ENCODE measurements at regions not wholly inside any gene's neighbourhood (a gene's known extent, or its start where the extent isn't known, plus 50 kb on each side); places are given as distances from the start of the nearest gene placed in this dataset.
"Not testable (repeated sequence)": the region's sequence is repeated elsewhere in the genome, so short reads cannot be mapped to it uniquely, and the experiment has no call there.

DNA sequence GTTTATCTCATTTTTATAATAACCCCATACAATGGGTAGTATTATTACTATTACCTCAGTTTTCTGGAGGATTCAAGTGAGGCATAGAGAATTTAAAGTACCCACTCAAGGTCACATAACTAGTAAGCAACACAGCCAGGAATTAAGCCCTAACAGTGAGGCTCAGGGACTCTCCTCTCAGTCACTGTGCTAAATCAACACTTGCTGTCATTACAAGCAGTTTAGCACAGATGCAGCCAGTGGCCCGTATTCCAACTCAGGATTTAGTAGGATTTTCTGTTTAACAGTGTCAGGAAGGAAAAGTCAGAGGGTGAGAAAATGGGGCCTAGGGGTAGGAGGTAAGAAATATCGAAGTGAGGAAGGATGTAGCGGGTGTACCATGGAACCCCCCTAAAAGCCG lies 536.9 kb downstream of the TMEM114 start:
- POLR2A ChIA-PET: no interaction called here
- DNase-seq (ENCODE audit: extremely low spot score): no peak
- no peak for TF ChIP-seq CTCF (IDR thresholded peaks at IDR 0.05; ENCODE audit: control extremely low read depth, extremely low read depth, low read depth, missing control alignments)
- CTCF ChIA-PET: no interaction called here

- no peak for TF ChIP-seq CTCF (IDR thresholded peaks at IDR 0.05; ENCODE audit: control extremely low read depth, extremely low read depth, low read depth, missing control alignments)
- ChIA-PET POLR2A (no interaction called here), CTCF (no interaction called here)
- no peak for DNase-seq (ENCODE audit: extremely low spot score)
Measured at GRCh38 chr16:8048433-8048832, 541.9 kb downstream of the TMEM114 start.

- DNase-seq (ENCODE audit: extremely low spot score): no peak
- POLR2A ChIA-PET: no interaction called here
- no peak for TF ChIP-seq CTCF (IDR thresholded peaks at IDR 0.05; ENCODE audit: control extremely low read depth, extremely low read depth, low read depth, missing control alignments)
- CTCF ChIA-PET: no interaction called here
Measured at GRCh38 chr16:8047736-8048135, 542.6 kb downstream of the TMEM114 start.

- TF ChIP-seq CTCF (IDR thresholded peaks at IDR 0.05; ENCODE audit: control extremely low read depth, extremely low read depth, low read depth, missing control alignments): no peak
- CTCF ChIA-PET: no interaction called here
- no peak for DNase-seq (ENCODE audit: extremely low spot score)
- POLR2A ChIA-PET: no interaction called here
Measured at GRCh38 chr16:8044796-8045195, 545.5 kb downstream of the TMEM114 start.

DNA sequence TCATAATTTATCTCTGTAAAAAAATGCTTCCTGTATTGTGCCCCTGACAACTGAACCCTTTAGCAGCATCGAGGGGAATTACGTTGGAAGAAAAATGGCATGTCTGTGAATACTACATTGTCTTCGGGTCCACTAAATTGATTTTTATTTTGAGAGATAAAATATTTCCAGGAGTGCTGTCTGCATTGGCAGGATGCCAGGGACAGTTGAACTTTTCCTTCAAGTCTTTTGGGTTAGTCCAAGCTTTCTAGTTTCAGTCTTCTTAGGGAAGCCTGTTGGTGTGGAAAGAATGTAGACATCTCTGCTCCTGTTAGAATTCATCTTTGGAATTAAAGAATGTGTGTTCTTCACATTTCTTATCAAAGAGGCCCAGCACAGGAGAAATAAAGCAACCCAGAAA lies 557.9 kb downstream of the TMEM114 start:
- no peak for TF ChIP-seq CTCF (IDR thresholded peaks at IDR 0.05; ENCODE audit: control extremely low read depth, extremely low read depth, low read depth, missing control alignments)
- POLR2A ChIA-PET: no interaction called here
- CTCF ChIA-PET: no interaction called here
- no peak for DNase-seq (ENCODE audit: extremely low spot score)

- CTCF ChIA-PET; DNase-seq (ENCODE audit: extremely low spot score); POLR2A ChIA-PET: not testable (repeated sequence)
Measured at GRCh38 chr16:8030004-8030403, 560.3 kb downstream of the TMEM114 start.

GRCh38 chr16:8026450-8026849 lies 563.9 kb downstream of the TMEM114 start:
- CTCF ChIA-PET: no interaction called here
- POLR2A ChIA-PET: no interaction called here
- TF ChIP-seq CTCF (IDR thresholded peaks at IDR 0.05; ENCODE audit: control extremely low read depth, extremely low read depth, low read depth, missing control alignments): no peak
- DNase-seq (ENCODE audit: extremely low spot score): no peak
